DND-41 (cell line): ENCODE measurements at regions not wholly inside any gene's neighbourhood (a gene's known extent, or its start where the extent isn't known, plus 50 kb on each side); places are given as distances from the start of the nearest gene placed in this dataset.

Source experiments
- ATAC-seq: fragments of 200-7000 bp; cut with Tn5 transposase; 3 replicates; pipeline ENCODE4 v1.9.1; 2021; ENCODE audit warnings: low read depth; ENCODE audit not compliant: insufficient read depth
- DNase-seq: peaks from one replicate; pipeline ENCODE4 v3.0.0-alpha.2; 2020
- H2AFZ ChIP-seq: 2 replicates; pipeline ENCODE4 v1.6.0; 2012; ENCODE audit warnings: low read depth, low read length
- H3K27ac ChIP-seq: 2 replicates; pipeline ENCODE4 v1.5.1; 2012; ENCODE audit warnings: low read length, inconsistent platforms
- H3K27me3 ChIP-seq: fragments of 200-600 bp; sonication (generic); 2 replicates; pipeline ENCODE4 v1.6.0; 2012; ENCODE audit warnings: low read length, mild to moderate bottlenecking, inconsistent platforms; ENCODE audit not compliant: insufficient read depth, poor library complexity
- H3K36me3 ChIP-seq: 2 replicates; pipeline ENCODE4 v1.5.1; 2012; ENCODE audit warnings: low read length, inconsistent platforms; ENCODE audit not compliant: insufficient read depth
- H3K4me1 ChIP-seq: 2 replicates; pipeline ENCODE4 v1.5.1; 2012; ENCODE audit warnings: mild to moderate bottlenecking, low read length; ENCODE audit not compliant: insufficient read depth
- H3K4me2 ChIP-seq: 2 replicates; pipeline ENCODE4 v1.6.0; 2012; ENCODE audit warnings: mild to moderate bottlenecking, moderate library complexity, low read length, inconsistent platforms; ENCODE audit not compliant: insufficient read depth
- H3K4me3 ChIP-seq, 2 experiments: fragments of 200-600 bp in 1 of 2; shearing (Covaris generic) in 1 of 2; 2 replicates each; pipeline ENCODE4 v1.5.1; 2012 to 2016; ENCODE audit warnings: inconsistent platforms in 2 of 2, low read length in 2 of 2, mild to moderate bottlenecking in 2 of 2, low read depth in 1 of 2, moderate library complexity in 1 of 2
- H3K79me2 ChIP-seq: 2 replicates; pipeline ENCODE4 v1.6.0; 2012; ENCODE audit warnings: low read length, inconsistent platforms; ENCODE audit not compliant: insufficient read depth
- H3K9ac ChIP-seq: 2 replicates; pipeline ENCODE4 v1.6.0; 2012; ENCODE audit warnings: low read depth, mild to moderate bottlenecking, inconsistent platforms, low read length, moderate library complexity
- H3K9me3 ChIP-seq: 2 replicates; pipeline ENCODE4 v1.5.1; 2012; ENCODE audit warnings: low read length, moderate library complexity, mild to moderate bottlenecking, inconsistent platforms; ENCODE audit not compliant: insufficient read depth, severe bottlenecking
- H4K20me1 ChIP-seq: 2 replicates; pipeline ENCODE4 v1.6.0; 2012; ENCODE audit warnings: low read length; ENCODE audit not compliant: insufficient read depth
- EZH2 ChIP-seq: IDR thresholded peaks from 3 replicates; pipeline ENCODE4 v1.6.1; 2012; ENCODE audit warnings: borderline replicate concordance, low read depth, mild to moderate bottlenecking, moderate library complexity, low read length, inconsistent platforms; ENCODE audit not compliant: severe bottlenecking
- TF ChIP-seq, protein P1 (sequence below): IDR thresholded peaks from 2 replicates; pipeline ENCODE4 v1.5.1; 2012; ENCODE audit warnings: borderline replicate concordance, low read length, moderate library complexity, mild to moderate bottlenecking; ENCODE audit not compliant: poor library complexity, severe bottlenecking; ENCODE audit errors: extremely low read depth

DNA sequence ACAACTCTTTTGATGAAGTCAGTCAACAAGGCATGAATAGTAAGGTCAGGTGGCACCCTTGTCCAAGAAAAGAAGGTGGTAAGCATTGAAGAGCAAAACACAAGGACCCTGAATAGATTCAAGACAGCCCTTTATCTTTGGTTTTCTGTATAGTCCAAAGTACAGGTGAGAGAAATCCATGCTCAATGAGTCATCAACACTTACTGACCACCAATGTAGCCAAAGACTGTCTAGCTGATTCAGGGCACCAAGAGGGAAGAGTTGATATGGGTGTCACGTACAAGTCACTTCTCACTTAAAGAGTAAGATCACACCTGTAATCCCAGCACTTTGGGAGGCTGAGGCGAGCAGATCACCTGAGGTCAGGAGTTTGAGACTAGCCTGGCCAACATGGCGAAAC is 528.3 kb downstream of the CD83 start:
- no peaks in the 10 kb centered on the region for H3K79me2 ChIP-seq
- H3K4me2 ChIP-seq: no peak overlapping the region
- no peaks in the 10 kb centered on the region for H3K36me3 ChIP-seq
- no peak overlapping the region for H3K4me3 ChIP-seq
- H3K4me1 ChIP-seq: no peaks in the 10 kb centered on the region
- no peaks in the 10 kb centered on the region for H3K9me3 ChIP-seq
- no peak overlapping the region for H2AFZ ChIP-seq
- DNase-seq: no peak
- no peak overlapping the region for H3K27ac ChIP-seq
- H4K20me1 ChIP-seq: no peaks in the 10 kb centered on the region
- no peak for TF ChIP-seq EZH2
- TF ChIP-seq, protein P1, sequence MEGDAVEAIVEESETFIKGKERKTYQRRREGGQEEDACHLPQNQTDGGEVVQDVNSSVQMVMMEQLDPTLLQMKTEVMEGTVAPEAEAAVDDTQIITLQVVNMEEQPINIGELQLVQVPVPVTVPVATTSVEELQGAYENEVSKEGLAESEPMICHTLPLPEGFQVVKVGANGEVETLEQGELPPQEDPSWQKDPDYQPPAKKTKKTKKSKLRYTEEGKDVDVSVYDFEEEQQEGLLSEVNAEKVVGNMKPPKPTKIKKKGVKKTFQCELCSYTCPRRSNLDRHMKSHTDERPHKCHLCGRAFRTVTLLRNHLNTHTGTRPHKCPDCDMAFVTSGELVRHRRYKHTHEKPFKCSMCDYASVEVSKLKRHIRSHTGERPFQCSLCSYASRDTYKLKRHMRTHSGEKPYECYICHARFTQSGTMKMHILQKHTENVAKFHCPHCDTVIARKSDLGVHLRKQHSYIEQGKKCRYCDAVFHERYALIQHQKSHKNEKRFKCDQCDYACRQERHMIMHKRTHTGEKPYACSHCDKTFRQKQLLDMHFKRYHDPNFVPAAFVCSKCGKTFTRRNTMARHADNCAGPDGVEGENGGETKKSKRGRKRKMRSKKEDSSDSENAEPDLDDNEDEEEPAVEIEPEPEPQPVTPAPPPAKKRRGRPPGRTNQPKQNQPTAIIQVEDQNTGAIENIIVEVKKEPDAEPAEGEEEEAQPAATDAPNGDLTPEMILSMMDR: no peak
- no peak for ATAC-seq
- no peak overlapping the region for H3K9ac ChIP-seq
- no peaks in the 10 kb centered on the region for H3K27me3 ChIP-seq

DNA sequence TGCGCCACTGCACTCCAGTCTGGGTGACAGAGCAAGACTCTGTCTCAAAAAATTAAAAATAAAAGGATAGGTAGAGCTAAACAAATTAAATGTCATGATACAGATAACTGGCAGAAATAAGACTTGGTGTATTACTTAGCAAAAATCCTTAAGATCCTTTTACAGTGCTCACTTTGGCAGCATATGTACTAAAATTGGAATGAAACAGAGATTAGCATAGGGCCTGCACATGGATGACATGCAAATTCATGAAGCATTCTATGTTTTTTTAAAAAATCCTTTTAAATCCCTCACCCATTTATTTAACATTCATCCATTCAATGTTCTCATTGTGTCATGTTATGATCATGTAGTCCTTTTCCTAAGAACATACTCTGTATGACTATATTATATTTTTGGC is 528.8 kb downstream of the CD83 start:
- Histone ChIP-seq H3K79me2 (no peaks in the 10 kb centered on the region), H3K4me2 (no peak overlapping the region), H3K4me3 (no peak overlapping the region), H3K27ac (no peak overlapping the region), H3K27me3 (no peaks in the 10 kb centered on the region), H3K9me3 (no peaks in the 10 kb centered on the region), H4K20me1 (no peaks in the 10 kb centered on the region), H3K4me1 (no peaks in the 10 kb centered on the region), H3K36me3 (no peaks in the 10 kb centered on the region), H2AFZ (no peak overlapping the region), H3K9ac (no peak overlapping the region)
- ATAC-seq (no peak), DNase-seq (no peak)
- TF ChIP-seq EZH2: no peak
- TF ChIP-seq, protein P1: no peak

- H3K79me2 ChIP-seq: no peaks in the 10 kb centered on the region
- DNase-seq: no peak
- H2AFZ ChIP-seq: no peak overlapping the region
- H3K9ac ChIP-seq: no peak overlapping the region
- H3K4me2 ChIP-seq: no peak overlapping the region
- no peak overlapping the region for H3K4me3 ChIP-seq
- no peaks in the 10 kb centered on the region for H3K9me3 ChIP-seq
- TF ChIP-seq, protein P1: no peak
- no peak for TF ChIP-seq EZH2
- no peak overlapping the region for H3K27ac ChIP-seq
- no peak for ATAC-seq
- H3K36me3 ChIP-seq: no peaks in the 10 kb centered on the region
- H3K4me1 ChIP-seq: no peaks in the 10 kb centered on the region
- H4K20me1 ChIP-seq: no peaks in the 10 kb centered on the region
- H3K27me3 ChIP-seq: no peaks in the 10 kb centered on the region
These were observed 529.8 kb downstream of the CD83 start for GRCh38 chr6:14647357-14647756.

- TF ChIP-seq EZH2: no peak
- TF ChIP-seq, protein P1: no peak
- no peaks in the 10 kb centered on the region for H3K27me3 ChIP-seq
- H3K4me1 ChIP-seq: peaks cover 18% of the 10 kb centered on the region
- H4K20me1 ChIP-seq: no peaks in the 10 kb centered on the region
- H3K4me2 ChIP-seq: no peak overlapping the region
- ATAC-seq (no peak), DNase-seq (no peak)
- no peak overlapping the region for H3K9ac ChIP-seq
- no peaks in the 10 kb centered on the region for H3K9me3 ChIP-seq
- H3K79me2 ChIP-seq: no peaks in the 10 kb centered on the region
- H3K4me3 ChIP-seq: no peak overlapping the region
- H3K36me3 ChIP-seq: no peaks in the 10 kb centered on the region
- H2AFZ ChIP-seq: no peak overlapping the region
- H3K27ac ChIP-seq: no peak overlapping the region
These were observed 535.0 kb downstream of the CD83 start for GRCh38 chr6:14652536-14652935.
